ENCODE measurements at regions not wholly inside any gene's neighbourhood (a gene's known extent, or its start where the extent isn't known, plus 50 kb on each side); places are given as distances from the start of the nearest gene placed in this dataset.
"Not testable (repeated sequence)": the region's sequence is repeated elsewhere in the genome, so short reads cannot be mapped to it uniquely, and the experiment has no call there.

GRCh38 chrX:113629326-113629725, 788.7 kb upstream of the AMOT start:
- intact Hi-C loops (cut with DNase I), result no loop called here
- DNase-seq (no peak), ATAC-seq (no peak)

GRCh38 chrX:113594123-113594841, 753.7 kb upstream of the AMOT start:
- DNase-seq (no peak), ATAC-seq (no peak)
- intact Hi-C loops (cut with DNase I), result no loop called here

- ATAC-seq, result no peak
- no peak for DNase-seq
- intact Hi-C loops (cut with DNase I), result no loop called here
Observed at GRCh38 chrX:113586281-113586898, 745.8 kb upstream of the AMOT start.

- intact Hi-C loops (cut with DNase I), result no loop called here
- ATAC-seq (no peak), DNase-seq (no peak)
Observed at GRCh38 chrX:113580486-113580885, 739.9 kb upstream of the AMOT start.

GRCh38 chrX:113558576-113558975, 717.9 kb upstream of the AMOT start:
- no peak for DNase-seq
- no peak for ATAC-seq

GRCh38 chrX:113551919-113552318, 711.3 kb upstream of the AMOT start:
- intact Hi-C loops (cut with DNase I), result no loop called here
- DNase-seq (no peak), ATAC-seq (no peak)

More at GRCh38 chrX:113558576-113558975, 717.9 kb upstream of the AMOT start:
- intact Hi-C loops (cut with DNase I), result no loop called here

GRCh38 chrX:113548308-113549015, 707.8 kb upstream of the AMOT start:
- intact Hi-C loops (cut with DNase I), result no loop called here
- ATAC-seq, result no peak
- no peak for DNase-seq

- ATAC-seq (no peak), DNase-seq (no peak)
- intact Hi-C loops (cut with DNase I), result no loop called here
Observed at GRCh38 chrX:113545040-113545439, 704.4 kb upstream of the AMOT start.

- intact Hi-C loops (cut with DNase I), result no loop called here
- DNase-seq (no peak), ATAC-seq (no peak)
Observed at GRCh38 chrX:113539599-113540356, 699.1 kb upstream of the AMOT start.

GRCh38 chrX:113529426-113530013, 688.9 kb upstream of the AMOT start:
- intact Hi-C loops (cut with DNase I), result no loop called here
- DNase-seq, result no peak
- ATAC-seq, result no peak

- no peak for DNase-seq
- intact Hi-C loops (cut with DNase I), result no loop called here
- ATAC-seq, result no peak
Observed at GRCh38 chrX:113522814-113523213, 682.2 kb upstream of the AMOT start.

GRCh38 chrX:113514906-113515305, 674.3 kb upstream of the AMOT start:
- DNase-seq (no peak), ATAC-seq (no peak)
- intact Hi-C loops (cut with DNase I), result no loop called here

- intact Hi-C loops (cut with DNase I), result no loop called here
- DNase-seq (no peak), ATAC-seq (peak in 1 of 2 donors; percentile 61)
Observed at GRCh38 chrX:113512700-113513395, 672.2 kb upstream of the AMOT start.

- no peak for DNase-seq
- no peak for ATAC-seq
- intact Hi-C loops (cut with DNase I), result no loop called here
Observed at GRCh38 chrX:113510586-113510985, 670.0 kb upstream of the AMOT start.

GRCh38 chrX:113492895-113493294, 652.3 kb upstream of the AMOT start:
- intact Hi-C loops (cut with DNase I), result no loop called here
- DNase-seq, result no peak
- no peak for ATAC-seq

- DNase-seq (no peak), ATAC-seq (no peak)
- intact Hi-C loops (cut with DNase I), result no loop called here
Observed at GRCh38 chrX:113473418-113473817, 632.8 kb upstream of the AMOT start.

- DNase-seq; ATAC-seq; intact Hi-C loops (cut with DNase I): not testable (repeated sequence)
Observed at GRCh38 chrX:113473015-113473414, 632.4 kb upstream of the AMOT start.

GRCh38 chrX:113470166-113470565, 629.5 kb upstream of the AMOT start:
- DNase-seq, result no peak
- ATAC-seq, result no peak
- intact Hi-C loops (cut with DNase I), result no loop called here

GRCh38 chrX:113457719-113458118, 617.1 kb upstream of the AMOT start:
- DNase-seq (no peak), ATAC-seq (no peak)
- intact Hi-C loops (cut with DNase I), result no loop called here
